Gastroesophageal sphincter (tissue), 3 donors: ENCODE measurements at regions not wholly inside any gene's neighbourhood (a gene's known extent, or its start where the extent isn't known, plus 50 kb on each side); places are given as distances from the start of the nearest gene placed in this dataset.

ENCODE experiments used
- EP300 ChIP-seq: sonication (generic); formaldehyde crosslinking; IDR thresholded peaks from one replicate; pipeline ENCODE4 v1.6.1; 2017; ENCODE audit warnings: antibody characterized with exemption, mild to moderate bottlenecking
- TF ChIP-seq, protein P1 (sequence below), 4 experiments: fragments of 200-600 bp in 2 of 4; fragments of 450-650 bp in 2 of 4; sonication (generic) in 1 of 4; IDR thresholded peaks; one replicate each; pipeline ENCODE4 v1.5.1; 2017 to 2019; ENCODE audit warnings: antibody characterized with exemption in 4 of 4, mild to moderate bottlenecking in 2 of 4, moderate library complexity in 2 of 4

DNA sequence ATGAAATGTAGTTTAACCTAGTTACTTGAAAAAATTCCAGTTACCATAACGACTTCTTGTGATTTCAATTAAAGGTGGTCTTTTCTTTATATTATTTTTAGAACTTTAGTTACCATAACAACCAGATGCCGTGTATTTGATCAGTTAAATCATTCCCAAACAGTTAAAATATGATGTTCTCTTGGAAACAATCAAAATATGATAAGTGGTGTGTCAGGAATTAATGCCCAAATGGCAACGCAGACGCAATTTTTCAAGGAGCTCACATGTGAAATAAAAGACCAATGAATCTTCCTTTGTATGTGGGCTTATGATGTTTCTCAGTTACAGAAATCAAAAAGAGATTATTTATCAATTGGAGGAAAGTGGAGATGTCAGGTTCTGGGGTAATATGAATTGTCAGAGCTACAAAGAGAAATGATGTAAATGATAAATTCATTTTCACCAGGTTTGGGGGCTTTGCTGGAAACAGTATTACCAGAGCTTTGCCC lies 189.1 kb upstream of the PARD3B start:
- TF ChIP-seq, protein P1, sequence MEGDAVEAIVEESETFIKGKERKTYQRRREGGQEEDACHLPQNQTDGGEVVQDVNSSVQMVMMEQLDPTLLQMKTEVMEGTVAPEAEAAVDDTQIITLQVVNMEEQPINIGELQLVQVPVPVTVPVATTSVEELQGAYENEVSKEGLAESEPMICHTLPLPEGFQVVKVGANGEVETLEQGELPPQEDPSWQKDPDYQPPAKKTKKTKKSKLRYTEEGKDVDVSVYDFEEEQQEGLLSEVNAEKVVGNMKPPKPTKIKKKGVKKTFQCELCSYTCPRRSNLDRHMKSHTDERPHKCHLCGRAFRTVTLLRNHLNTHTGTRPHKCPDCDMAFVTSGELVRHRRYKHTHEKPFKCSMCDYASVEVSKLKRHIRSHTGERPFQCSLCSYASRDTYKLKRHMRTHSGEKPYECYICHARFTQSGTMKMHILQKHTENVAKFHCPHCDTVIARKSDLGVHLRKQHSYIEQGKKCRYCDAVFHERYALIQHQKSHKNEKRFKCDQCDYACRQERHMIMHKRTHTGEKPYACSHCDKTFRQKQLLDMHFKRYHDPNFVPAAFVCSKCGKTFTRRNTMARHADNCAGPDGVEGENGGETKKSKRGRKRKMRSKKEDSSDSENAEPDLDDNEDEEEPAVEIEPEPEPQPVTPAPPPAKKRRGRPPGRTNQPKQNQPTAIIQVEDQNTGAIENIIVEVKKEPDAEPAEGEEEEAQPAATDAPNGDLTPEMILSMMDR (IDR thresholded peaks at IDR 0.05): no peak
- no peak for TF ChIP-seq EP300
